HG02623 (cell line): ENCODE measurements at regions not wholly inside any gene's neighbourhood (a gene's known extent, or its start where the extent isn't known, plus 50 kb on each side); places are given as distances from the start of the nearest gene placed in this dataset.

Source experiments
- ATAC-seq: cut with Tn5 transposase; IDR thresholded peaks from one replicate; pipeline ENCODE4 v1.9.1; 2021; ENCODE audit warnings: moderate library complexity; ENCODE audit not compliant: unreplicated experiment

- ATAC-seq = no peak
Measured at GRCh38 chr6:138607478-138608433, 108.5 kb upstream of the NHSL1 start.

GRCh38 chr6:138608896-138609295 lies 109.6 kb upstream of the NHSL1 start:
- no peak for ATAC-seq

GRCh38 chr6:138609801-138610430 lies 110.6 kb upstream of the NHSL1 start:
- no peak for ATAC-seq

GRCh38 chr6:138610816-138611215 lies 111.5 kb upstream of the NHSL1 start:
- ATAC-seq = no peak

- no peak for ATAC-seq
Measured at GRCh38 chr6:138614151-138614550, 114.9 kb upstream of the NHSL1 start.

GRCh38 chr6:138618168-138618567 lies 118.9 kb upstream of the NHSL1 start:
- ATAC-seq = no peak

GRCh38 chr6:138620630-138621029 lies 121.3 kb upstream of the NHSL1 start:
- no peak for ATAC-seq

- no peak for ATAC-seq
Measured at GRCh38 chr6:138622967-138623366, 123.7 kb upstream of the NHSL1 start.

GRCh38 chr6:138631566-138631965 lies 132.3 kb upstream of the NHSL1 start:
- no peak for ATAC-seq

GRCh38 chr6:138637822-138638221 lies 135.7 kb upstream of the CCDC28A start:
- ATAC-seq = no peak

GRCh38 chr6:138638604-138639003 lies 135.0 kb upstream of the CCDC28A start:
- no peak for ATAC-seq

- ATAC-seq = no peak
Measured at GRCh38 chr6:138640028-138640427, 133.5 kb upstream of the CCDC28A start.

GRCh38 chr6:138643210-138643609 lies 130.4 kb upstream of the CCDC28A start:
- no peak for ATAC-seq

GRCh38 chr6:138645976-138646640 lies 127.5 kb upstream of the CCDC28A start:
- no peak for ATAC-seq

- no peak for ATAC-seq
Measured at GRCh38 chr6:138647006-138647405, 126.6 kb upstream of the CCDC28A start.

GRCh38 chr6:138648127-138648526 lies 125.4 kb upstream of the CCDC28A start:
- no peak for ATAC-seq

- ATAC-seq = no peak
Measured at GRCh38 chr6:138651491-138651890, 122.1 kb upstream of the CCDC28A start.

- ATAC-seq = no peak
Measured at GRCh38 chr6:138652824-138653223, 120.7 kb upstream of the CCDC28A start.

- no peak for ATAC-seq
Measured at GRCh38 chr6:138653435-138653834, 120.1 kb upstream of the CCDC28A start.

- ATAC-seq = peak; percentile 99
Measured at GRCh38 chr6:138654715-138655634, 118.6 kb upstream of the CCDC28A start.

- ATAC-seq = no peak
Measured at GRCh38 chr6:138655828-138656227, 117.7 kb upstream of the CCDC28A start.
